IMR-90 (cell line): ENCODE measurements at regions not wholly inside any gene's neighbourhood (a gene's known extent, or its start where the extent isn't known, plus 50 kb on each side); places are given as distances from the start of the nearest gene placed in this dataset.

Experiments
- ATAC-seq: fragments of 200-7000 bp; cut with Tn5 transposase; 2 replicates; pipeline ENCODE4 v1.9.1; 2020; ENCODE audit warnings: low read depth, mild to moderate bottlenecking, moderate library complexity
- BruUV-seq: library from RNA; stranded (reverse); fragments of 400-500 nt; replicated peaks from 2 replicates; lab custom pipeline; 2021; lab: Mats Ljungman, UMichigan
- CTCF ChIA-PET: fragments of 300-600 bp; formaldehyde crosslinking; extraction: SDS; loops from one replicate; lab custom pipeline; 2021; ENCODE audit warnings: antibody characterized with exemption; lab: Yijun Ruan, JAX
- POLR2A ChIA-PET: fragments of 300-600 bp; sonication (Branson Sonifier 250); formaldehyde crosslinking; loops from one replicate; lab custom pipeline; 2022; ENCODE audit warnings: antibody characterized with exemption; ENCODE audit not compliant: unreplicated experiment; lab: Charles Lee
- DNase-seq: peaks from one replicate; pipeline ENCODE4 v3.0.0; 2013
- H2AFZ ChIP-seq: replicated peaks from 2 replicates; pipeline ENCODE3; 2013; ENCODE audit warnings: low read length, mild to moderate bottlenecking; ENCODE audit not compliant: poor library complexity
- H2AK5ac ChIP-seq: 2 replicates; pipeline ENCODE4 v1.6.1; 2013; ENCODE audit warnings: low read depth, low read length, inconsistent platforms
- H2AK9ac ChIP-seq: replicated peaks from 2 replicates; pipeline ENCODE3; 2013; ENCODE audit warnings: mild to moderate bottlenecking, low read depth, low read length, moderate library complexity; ENCODE audit not compliant: poor library complexity
- H2BK120ac ChIP-seq: 2 replicates; pipeline ENCODE4 v1.6.1; 2013; ENCODE audit warnings: low read depth, low read length, inconsistent platforms
- H2BK15ac ChIP-seq: 3 replicates; pipeline ENCODE4 v1.6.1; 2013; ENCODE audit warnings: low read depth, low read length, inconsistent platforms
- H2BK20ac ChIP-seq: 2 replicates; pipeline ENCODE4 v1.6.1; 2013; ENCODE audit warnings: low read depth, mild to moderate bottlenecking, inconsistent platforms, low read length, moderate library complexity
- H2BK5ac ChIP-seq: 2 replicates; pipeline ENCODE4 v1.6.1; 2013; ENCODE audit warnings: mild to moderate bottlenecking, low read depth, low read length, inconsistent platforms; ENCODE audit not compliant: poor library complexity, severe bottlenecking
- H3K14ac ChIP-seq: replicated peaks from 2 replicates; pipeline ENCODE4 v1.6.1; 2013; ENCODE audit warnings: low read depth, low read length, inconsistent platforms
- H3K18ac ChIP-seq: 2 replicates; pipeline ENCODE4 v1.6.1; 2013; ENCODE audit warnings: low read depth, low read length, control low read depth
- H3K23ac ChIP-seq: 2 replicates; pipeline ENCODE4 v1.6.1; 2013; ENCODE audit warnings: low read depth, low read length, inconsistent platforms
- H3K27ac ChIP-seq: 2 replicates; pipeline ENCODE4 v1.5.1; 2013; ENCODE audit warnings: mild to moderate bottlenecking, control low read depth, low read length; ENCODE audit not compliant: insufficient read depth
- H3K27me3 ChIP-seq: 2 replicates; pipeline ENCODE4 v1.6.1; 2013; ENCODE audit warnings: low read length; ENCODE audit not compliant: control insufficient read depth, insufficient read depth
- H3K36me3 ChIP-seq: 2 replicates; pipeline ENCODE4 v1.6.1; 2013; ENCODE audit warnings: low read length, mixed read lengths; ENCODE audit not compliant: control insufficient read depth, insufficient read depth
- H3K4ac ChIP-seq: 2 replicates; pipeline ENCODE4 v1.6.1; 2013; ENCODE audit warnings: low read depth, low read length, inconsistent platforms
- H3K4me1 ChIP-seq: 2 replicates; pipeline ENCODE4 v1.6.1; 2013; ENCODE audit warnings: low read length, mixed read lengths; ENCODE audit not compliant: control insufficient read depth, insufficient read depth
- H3K4me2 ChIP-seq: 2 replicates; pipeline ENCODE4 v1.6.1; 2013; ENCODE audit warnings: low read depth, mild to moderate bottlenecking, control low read depth, low read length, moderate library complexity
- H3K4me3 ChIP-seq: 2 replicates; pipeline ENCODE4 v1.5.1; 2013; ENCODE audit warnings: low read depth, mild to moderate bottlenecking, control low read depth, low read length, moderate library complexity; ENCODE audit not compliant: insufficient read depth
- H3K56ac ChIP-seq: 2 replicates; pipeline ENCODE4 v1.6.1; 2013; ENCODE audit warnings: low read length, inconsistent platforms; ENCODE audit not compliant: insufficient read depth; ENCODE audit errors: extremely low read depth
- H3K79me1 ChIP-seq, 2 experiments: 2 replicates each; pipeline ENCODE4 v1.6.1; 2013; ENCODE audit warnings: low read length in 2 of 2, inconsistent platforms in 1 of 2, low read depth in 1 of 2
- H3K9ac ChIP-seq: 2 replicates; pipeline ENCODE4 v1.6.1; 2013; ENCODE audit warnings: low read depth, low read length, control low read depth
- H3K9me1 ChIP-seq: 2 replicates; pipeline ENCODE4 v1.6.1; 2013; ENCODE audit warnings: low read length, inconsistent platforms; ENCODE audit not compliant: insufficient read depth
- H3K9me3 ChIP-seq: 2 replicates; pipeline ENCODE4 v1.6.1; 2013; ENCODE audit warnings: low read length; ENCODE audit not compliant: control insufficient read depth, insufficient read depth
- H4K20me1 ChIP-seq: 2 replicates; pipeline ENCODE4 v1.6.1; 2013; ENCODE audit warnings: low read length, inconsistent platforms; ENCODE audit not compliant: insufficient read depth
- H4K5ac ChIP-seq: 2 replicates; pipeline ENCODE4 v1.6.1; 2013; ENCODE audit warnings: mild to moderate bottlenecking, low read depth, low read length, control low read depth
- H4K8ac ChIP-seq, 2 experiments: 2 replicates each; pipeline ENCODE4 v1.6.1; 2013; ENCODE audit warnings: low read depth in 2 of 2, low read length in 2 of 2, control low read depth in 1 of 2, inconsistent platforms in 1 of 2
- H4K91ac ChIP-seq: 2 replicates; pipeline ENCODE4 v1.6.1; 2013; ENCODE audit warnings: low read depth, low read length, inconsistent platforms; ENCODE audit not compliant: insufficient read depth
- BHLHE40 ChIP-seq: fragments of 150-350 bp; IDR thresholded peaks from 2 replicates; pipeline ENCODE4 v1.6.1; 2016; ENCODE audit warnings: mild to moderate bottlenecking, low read depth, low read length
- CEBPB ChIP-seq: IDR thresholded peaks from 2 replicates; pipeline ENCODE4 v1.6.1; 2012; ENCODE audit warnings: low read depth, low read length, improper control_type of control experiment
- CHD1 ChIP-seq: IDR thresholded peaks from 2 replicates; pipeline ENCODE4 v1.6.1; 2012; ENCODE audit warnings: low read depth, low read length, improper control_type of control experiment
- FOS ChIP-seq: fragments of 150-350 bp; IDR thresholded peaks from 2 replicates; pipeline ENCODE4 v1.6.1; 2016; ENCODE audit warnings: low read depth, low read length
- MAFK ChIP-seq: IDR thresholded peaks from 2 replicates; pipeline ENCODE4 v1.6.1; 2012; ENCODE audit warnings: low read depth, low read length, improper control_type of control experiment
- MAZ ChIP-seq: IDR thresholded peaks from 2 replicates; pipeline ENCODE4 v1.6.1; 2012; ENCODE audit warnings: low read depth, mild to moderate bottlenecking, low read length, improper control_type of control experiment, moderate library complexity, borderline replicate concordance
- MXI1 ChIP-seq: IDR thresholded peaks from 2 replicates; pipeline ENCODE4 v1.6.1; 2012; ENCODE audit warnings: low read depth, mild to moderate bottlenecking, low read length, moderate library complexity, borderline replicate concordance
- NFE2L2 ChIP-seq: fragments of 150-350 bp; IDR thresholded peaks from 2 replicates; pipeline ENCODE4 v1.6.1; 2016; ENCODE audit warnings: low read depth, mild to moderate bottlenecking, low read length
- POLR2A ChIP-seq: IDR thresholded peaks from 2 replicates; pipeline ENCODE4 v1.6.1; 2012; ENCODE audit warnings: mild to moderate bottlenecking, low read depth, low read length
- RAD21 ChIP-seq: IDR thresholded peaks from 2 replicates; pipeline ENCODE4 v1.6.1; 2012; ENCODE audit warnings: low read length, improper control_type of control experiment
- RCOR1 ChIP-seq: IDR thresholded peaks from 2 replicates; pipeline ENCODE4 v1.6.1; 2012; ENCODE audit warnings: mild to moderate bottlenecking, low read length, improper control_type of control experiment; ENCODE audit not compliant: insufficient replicate concordance
- RFX5 ChIP-seq: IDR thresholded peaks from 2 replicates; pipeline ENCODE4 v1.8.0; 2012; ENCODE audit warnings: low read depth, mild to moderate bottlenecking, low read length, moderate library complexity
- SMC3 ChIP-seq: fragments of 150-350 bp; IDR thresholded peaks from 2 replicates; pipeline ENCODE4 v1.6.1; 2016; ENCODE audit warnings: low read depth, mild to moderate bottlenecking, antibody characterized with exemption, low read length, moderate library complexity
- WGBS, 2 experiments: methylation state at CpG; one replicate each; pipeline versions ENCODE4 v1.1.5 to v1.1.7; 2013; ENCODE audit warnings: missing lambda C conversion rate in 2 of 2; ENCODE audit not compliant: insufficient read length in 1 of 2; ENCODE audit errors: extremely low coverage in 2 of 2; 5-methylcytosine and 5-hydroxymethylcytosine counted together
- dilution Hi-C: fragments of 300-500 bp; cut with HindIII; formaldehyde crosslinking; loops from one replicate; pipeline ENCODE4 v1.14.3; 2018; ENCODE audit warnings: low sequenced_read_pairs; ENCODE audit not compliant: unreplicated experiment
- in situ Hi-C: fragments of 300-500 bp; cut with MboI; formaldehyde crosslinking; loops from 3 replicates; pipeline ENCODE4 v1.14.3; 2019; ENCODE audit warnings: low sequenced_read_pairs, inconsistent platforms, mixed read lengths
- intact Hi-C: fragments of 100-400 bp; cut with micrococcal nuclease; formaldehyde crosslinking; loops from 2 replicates; pipeline ENCODE4 v1.10.0; 2022
- TF ChIP-seq, protein P1 (sequence below): fragments of 150-350 bp; IDR thresholded peaks from 2 replicates; pipeline ENCODE4 v1.6.1; 2016; ENCODE audit warnings: low read depth, mild to moderate bottlenecking, low read length, moderate library complexity, borderline replicate concordance
- TF ChIP-seq, protein P2 (sequence below): conservative IDR thresholded peaks from 2 replicates; pipeline ENCODE4 v1.5.1; 2012; ENCODE audit warnings: mild to moderate bottlenecking, low read depth, low read length, improper control_type of control experiment
- TF ChIP-seq, protein P3 (sequence below): fragments of 150-350 bp; IDR thresholded peaks from 2 replicates; pipeline ENCODE4 v1.6.1; 2017; ENCODE audit warnings: mild to moderate bottlenecking, antibody characterized with exemption, low read length, low read depth

DNA sequence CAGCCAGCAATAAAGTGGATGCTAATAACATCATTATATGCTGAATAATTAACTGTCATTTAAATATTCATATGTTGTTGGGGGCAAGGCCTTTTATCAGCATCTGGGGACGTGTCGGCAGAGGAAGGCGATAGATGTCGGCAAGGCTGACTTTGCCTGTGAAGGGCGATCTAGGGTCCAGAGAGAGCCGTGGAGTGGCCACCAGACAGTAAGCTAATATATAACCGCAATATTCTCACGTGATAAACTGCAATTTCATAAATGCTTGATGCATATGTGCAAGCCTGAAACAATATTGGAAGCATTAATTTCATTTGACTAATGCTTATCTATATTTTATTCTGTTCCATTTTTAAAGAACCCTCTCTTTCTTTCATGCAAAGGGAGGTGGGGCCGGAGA lies 141.0 kb upstream of the POU3F1 start:
- no peak overlapping the region for H4K8ac ChIP-seq
- no peak overlapping the region for H2BK15ac ChIP-seq
- H3K27me3 ChIP-seq, result peaks cover 5% of the 10 kb centered on the region
- no peak overlapping the region for H3K4me3 ChIP-seq
- H2AK5ac ChIP-seq, result no peak overlapping the region
- H4K91ac ChIP-seq, result no peak overlapping the region
- no peak overlapping the region for H3K27ac ChIP-seq
- no peak overlapping the region for H3K14ac ChIP-seq
- H2BK20ac ChIP-seq, result no peak overlapping the region
- H3K4me1 ChIP-seq, result no peaks in the 10 kb centered on the region
- no CpG with 5 or more reads among the region's 9 CpGs for WGBS, 2 experiments
- intact Hi-C loops, result no loop called here
- CTCF ChIA-PET, result no interaction called here
- H3K9me3 ChIP-seq, result no peaks in the 10 kb centered on the region
- in situ Hi-C loops, result no loop called here
- H2AK9ac ChIP-seq, result no peak overlapping the region
- no peak overlapping the region for H3K4me2 ChIP-seq
- no peaks in the 10 kb centered on the region for H3K9me1 ChIP-seq
- H2BK120ac ChIP-seq, result no peak overlapping the region
- BruUV-seq, result no TSS peak
- H3K4ac ChIP-seq, result no peak overlapping the region
- H3K79me1 ChIP-seq, result no peaks in the 10 kb centered on the region
- no peak overlapping the region for H3K56ac ChIP-seq
- no peaks in the 10 kb centered on the region for H3K36me3 ChIP-seq
- no peak overlapping the region for H2BK5ac ChIP-seq
- H2AFZ ChIP-seq, result no peak overlapping the region
- DNase-seq (no peak), ATAC-seq (no peak)
- TF ChIP-seq FOS (no peak), BHLHE40 (no peak), MAZ (no peak), POLR2A (no peak), CHD1 (no peak), NFE2L2 (no peak), SMC3 (no peak), RFX5 (no peak), MAFK (no peak), MXI1 (no peak), CEBPB (no peak), RAD21 (no peak), RCOR1 (no peak)
- TF ChIP-seq, protein P1, sequence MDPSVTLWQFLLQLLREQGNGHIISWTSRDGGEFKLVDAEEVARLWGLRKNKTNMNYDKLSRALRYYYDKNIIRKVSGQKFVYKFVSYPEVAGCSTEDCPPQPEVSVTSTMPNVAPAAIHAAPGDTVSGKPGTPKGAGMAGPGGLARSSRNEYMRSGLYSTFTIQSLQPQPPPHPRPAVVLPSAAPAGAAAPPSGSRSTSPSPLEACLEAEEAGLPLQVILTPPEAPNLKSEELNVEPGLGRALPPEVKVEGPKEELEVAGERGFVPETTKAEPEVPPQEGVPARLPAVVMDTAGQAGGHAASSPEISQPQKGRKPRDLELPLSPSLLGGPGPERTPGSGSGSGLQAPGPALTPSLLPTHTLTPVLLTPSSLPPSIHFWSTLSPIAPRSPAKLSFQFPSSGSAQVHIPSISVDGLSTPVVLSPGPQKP, result no peak
- TF ChIP-seq, protein P2, sequence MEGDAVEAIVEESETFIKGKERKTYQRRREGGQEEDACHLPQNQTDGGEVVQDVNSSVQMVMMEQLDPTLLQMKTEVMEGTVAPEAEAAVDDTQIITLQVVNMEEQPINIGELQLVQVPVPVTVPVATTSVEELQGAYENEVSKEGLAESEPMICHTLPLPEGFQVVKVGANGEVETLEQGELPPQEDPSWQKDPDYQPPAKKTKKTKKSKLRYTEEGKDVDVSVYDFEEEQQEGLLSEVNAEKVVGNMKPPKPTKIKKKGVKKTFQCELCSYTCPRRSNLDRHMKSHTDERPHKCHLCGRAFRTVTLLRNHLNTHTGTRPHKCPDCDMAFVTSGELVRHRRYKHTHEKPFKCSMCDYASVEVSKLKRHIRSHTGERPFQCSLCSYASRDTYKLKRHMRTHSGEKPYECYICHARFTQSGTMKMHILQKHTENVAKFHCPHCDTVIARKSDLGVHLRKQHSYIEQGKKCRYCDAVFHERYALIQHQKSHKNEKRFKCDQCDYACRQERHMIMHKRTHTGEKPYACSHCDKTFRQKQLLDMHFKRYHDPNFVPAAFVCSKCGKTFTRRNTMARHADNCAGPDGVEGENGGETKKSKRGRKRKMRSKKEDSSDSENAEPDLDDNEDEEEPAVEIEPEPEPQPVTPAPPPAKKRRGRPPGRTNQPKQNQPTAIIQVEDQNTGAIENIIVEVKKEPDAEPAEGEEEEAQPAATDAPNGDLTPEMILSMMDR, result no peak
- TF ChIP-seq, protein P3, sequence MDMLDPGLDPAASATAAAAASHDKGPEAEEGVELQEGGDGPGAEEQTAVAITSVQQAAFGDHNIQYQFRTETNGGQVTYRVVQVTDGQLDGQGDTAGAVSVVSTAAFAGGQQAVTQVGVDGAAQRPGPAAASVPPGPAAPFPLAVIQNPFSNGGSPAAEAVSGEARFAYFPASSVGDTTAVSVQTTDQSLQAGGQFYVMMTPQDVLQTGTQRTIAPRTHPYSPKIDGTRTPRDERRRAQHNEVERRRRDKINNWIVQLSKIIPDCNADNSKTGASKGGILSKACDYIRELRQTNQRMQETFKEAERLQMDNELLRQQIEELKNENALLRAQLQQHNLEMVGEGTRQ, result no peak
- POLR2A ChIA-PET, result no interaction called here
- H4K5ac ChIP-seq, result no peak overlapping the region
- no peak overlapping the region for H3K23ac ChIP-seq
- dilution Hi-C loops, result no loop called here
- H3K9ac ChIP-seq, result no peak overlapping the region
- H3K18ac ChIP-seq, result no peak overlapping the region
- H4K20me1 ChIP-seq, result no peaks in the 10 kb centered on the region
